ENCODE measurements at regions not wholly inside any gene's neighbourhood (a gene's known extent, or its start where the extent isn't known, plus 50 kb on each side); places are given as distances from the start of the nearest gene placed in this dataset.
A peak's percentile ranks its signal among the peaks of the same experiment; 100 is the strongest.

DNA sequence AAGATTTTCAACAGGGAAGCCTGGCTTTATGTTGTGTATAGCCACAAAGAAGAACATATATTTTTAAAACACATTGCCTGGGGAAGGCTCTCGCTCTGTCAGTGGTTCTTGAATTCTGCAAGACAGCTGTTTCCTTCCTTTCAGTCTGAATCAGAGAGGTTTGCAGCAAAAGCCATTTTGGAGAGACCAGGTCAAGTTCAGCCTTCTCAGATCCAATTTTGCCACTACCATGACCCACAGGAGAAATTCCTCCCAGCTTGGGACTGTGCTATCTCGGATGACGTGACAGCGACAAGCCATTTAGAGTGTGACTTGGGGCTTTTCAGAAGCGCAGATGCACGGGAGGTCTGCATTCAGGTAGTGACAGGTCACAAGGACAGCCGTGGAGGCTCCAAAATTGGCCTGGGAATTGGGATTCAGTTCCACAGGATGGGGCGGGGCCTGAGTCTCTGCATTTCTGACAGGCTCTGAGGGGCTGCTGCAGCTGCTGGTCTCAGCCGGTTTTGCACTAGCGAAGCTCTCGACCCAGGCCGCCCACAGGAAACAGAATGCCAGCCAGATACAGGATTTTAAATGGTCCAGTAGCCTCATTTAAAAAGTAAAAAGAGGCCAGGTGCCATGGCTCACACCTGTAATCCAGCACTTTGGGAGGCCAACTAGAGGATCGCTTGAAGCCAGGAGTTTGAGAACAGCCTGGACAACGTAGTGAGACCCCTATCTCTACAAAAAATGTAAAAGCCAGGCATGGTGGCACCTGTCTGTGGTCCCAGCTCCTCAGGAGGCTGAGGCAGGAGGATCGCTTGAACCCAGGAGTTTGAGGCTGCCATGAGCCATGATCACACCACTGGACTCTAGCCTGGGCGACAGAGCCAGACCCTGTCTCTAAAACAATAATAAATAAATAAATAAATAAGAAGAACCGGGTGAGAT is 196.6 kb upstream of the CIBAR2 start:
- no peaks in the 10 kb centered on the region for H3K9me3 Mint-ChIP-seq
- H3K4me1 Mint-ChIP-seq (ENCODE audit: low read depth) = peaks cover 54% of the 10 kb centered on the region
- H3K4me3 Mint-ChIP-seq = peak overlapping the region; percentile 32 to 54
- H3K36me3 Mint-ChIP-seq (ENCODE audit: insufficient read depth in 2 of 2) = no peaks in the 10 kb centered on the region
- DNase-seq = no peak
- H3K27me3 Mint-ChIP-seq (ENCODE audit: low read depth) = no peaks in the 10 kb centered on the region
- no peak for ATAC-seq (replicated peaks in 1 of 2)
- no peak overlapping the region for H3K27ac Mint-ChIP-seq

DNA sequence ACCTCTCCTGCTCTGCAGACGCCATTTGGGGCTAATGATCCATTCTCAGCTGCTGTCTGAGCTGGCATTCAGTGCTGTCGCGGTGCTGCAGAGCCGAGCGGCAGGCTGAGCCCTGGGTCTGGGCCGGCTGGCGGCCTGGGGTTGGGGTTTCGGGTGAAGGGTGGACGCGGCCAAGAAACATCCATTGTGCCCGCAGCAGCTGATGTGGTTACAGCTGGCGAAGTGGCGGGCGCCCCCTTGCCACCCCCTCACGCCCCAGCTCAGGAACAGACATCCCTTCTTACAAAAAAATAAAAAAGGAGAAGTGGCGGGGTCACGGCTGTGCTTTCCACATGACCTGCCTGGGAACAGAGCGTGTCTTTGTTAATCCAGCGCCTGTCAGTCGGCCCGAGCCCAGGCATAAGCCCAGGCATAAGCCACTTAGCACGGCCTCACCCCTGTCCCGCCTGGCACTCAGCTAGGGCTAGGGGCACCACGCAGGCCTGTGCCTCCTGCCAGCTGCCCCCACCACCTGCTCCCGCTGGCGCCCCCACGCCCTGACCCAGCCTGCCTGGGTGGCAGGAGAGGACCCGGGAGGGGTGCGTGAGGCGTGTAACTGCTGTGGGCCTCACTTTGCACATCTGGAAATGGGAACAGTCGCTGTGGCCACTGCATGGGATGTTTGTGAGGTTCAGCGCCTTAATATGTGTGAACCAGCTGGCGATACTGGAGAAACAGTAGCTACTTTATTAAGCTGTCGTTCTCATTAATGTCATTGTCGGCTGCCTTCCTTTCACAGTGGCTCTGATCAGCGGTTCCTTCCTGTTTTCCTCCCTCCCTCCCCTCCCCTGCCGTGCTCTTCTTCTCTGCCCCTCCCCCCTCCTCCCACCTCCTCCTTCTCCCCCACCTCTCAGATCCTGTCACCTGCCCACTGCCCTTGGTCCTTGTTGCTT is 197.7 kb upstream of the CIBAR2 start:
- Mint-ChIP-seq H3K27ac (no peak overlapping the region), H3K36me3 (ENCODE audit: insufficient read depth in 2 of 2) (no peaks in the 10 kb centered on the region), H3K4me3 (peak overlapping the region; percentile 41 to 56), H3K27me3 (ENCODE audit: low read depth) (no peaks in the 10 kb centered on the region), H3K9me3 (no peaks in the 10 kb centered on the region), H3K4me1 (ENCODE audit: low read depth) (peaks cover 45% of the 10 kb centered on the region)
- ATAC-seq (replicated peaks in 1 of 2) (no peak), DNase-seq (peak; percentile 12 to 15)

DNA sequence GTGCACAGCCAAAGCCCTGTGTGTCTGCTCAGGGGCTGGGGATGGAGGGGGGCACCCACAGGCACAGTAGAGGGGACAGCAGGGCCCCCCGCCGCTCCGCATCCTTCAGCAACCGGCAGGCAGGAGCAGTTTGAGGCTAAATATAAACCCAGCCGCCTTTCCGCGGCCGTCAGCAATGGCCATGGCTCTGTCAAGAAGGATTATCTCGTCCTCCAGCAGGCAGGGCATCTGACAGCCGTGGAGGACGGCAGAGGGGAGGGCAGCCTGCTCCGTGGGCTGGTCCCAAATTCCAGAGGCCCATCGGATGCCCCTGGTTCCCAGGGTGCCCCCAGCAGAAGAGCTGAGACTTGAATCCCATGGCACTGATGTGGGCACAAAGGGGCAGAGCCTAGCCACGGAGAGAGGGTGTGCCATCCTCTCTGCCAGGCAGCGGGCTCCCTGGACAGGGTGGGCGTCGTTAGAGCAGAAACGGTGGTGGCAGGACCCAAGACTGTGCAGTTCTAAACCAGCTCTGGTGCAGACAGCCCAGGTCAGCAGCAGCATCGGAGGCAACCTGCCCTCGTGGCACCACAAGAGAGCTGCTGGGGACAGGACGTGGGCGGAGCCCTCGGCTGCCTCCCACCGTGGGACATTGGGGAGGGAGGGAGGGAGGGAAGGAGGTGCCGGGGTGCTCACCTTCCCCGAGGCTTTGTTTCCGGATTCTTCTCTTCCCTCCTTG is 198.8 kb upstream of the CIBAR2 start:
- Mint-ChIP-seq H3K36me3 (ENCODE audit: insufficient read depth in 2 of 2) (no peaks in the 10 kb centered on the region), H3K4me1 (ENCODE audit: low read depth) (peaks cover 34% of the 10 kb centered on the region), H3K27ac (no peak overlapping the region), H3K4me3 (peak overlapping the region in 1 of 2 donors; percentile 32), H3K27me3 (ENCODE audit: low read depth) (no peaks in the 10 kb centered on the region), H3K9me3 (no peaks in the 10 kb centered on the region)
- ATAC-seq (replicated peaks in 1 of 2) (peak; percentile 21 to 32), DNase-seq (peak; percentile 18 to 22)

DNA sequence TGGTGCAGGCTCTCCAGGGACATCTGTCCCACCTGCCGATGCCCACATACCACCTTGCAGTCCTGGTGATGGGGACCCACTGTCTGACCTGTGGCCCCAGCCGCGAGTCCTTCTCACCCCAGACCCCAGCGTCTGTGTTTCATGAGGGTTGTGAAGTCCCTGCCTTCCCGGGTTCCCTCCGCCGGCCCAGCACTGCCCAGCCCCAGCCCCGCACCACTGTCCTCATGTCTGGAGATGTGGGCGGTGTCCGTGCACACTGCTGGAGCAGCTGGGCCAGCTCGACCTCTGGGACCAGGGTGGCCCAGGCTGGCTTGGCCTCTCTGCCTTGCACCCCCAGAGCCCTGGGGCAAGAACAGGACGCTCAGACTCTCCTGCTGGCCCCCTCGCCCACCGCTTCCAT is 199.5 kb upstream of the CIBAR2 start:
- Mint-ChIP-seq H3K4me1 (ENCODE audit: low read depth) (peaks cover 32% of the 10 kb centered on the region), H3K36me3 (ENCODE audit: insufficient read depth in 2 of 2) (no peaks in the 10 kb centered on the region), H3K27me3 (ENCODE audit: low read depth) (no peaks in the 10 kb centered on the region), H3K27ac (no peak overlapping the region), H3K9me3 (no peaks in the 10 kb centered on the region), H3K4me3 (no peak overlapping the region)
- ATAC-seq (replicated peaks in 1 of 2) (no peak), DNase-seq (no peak)

DNA sequence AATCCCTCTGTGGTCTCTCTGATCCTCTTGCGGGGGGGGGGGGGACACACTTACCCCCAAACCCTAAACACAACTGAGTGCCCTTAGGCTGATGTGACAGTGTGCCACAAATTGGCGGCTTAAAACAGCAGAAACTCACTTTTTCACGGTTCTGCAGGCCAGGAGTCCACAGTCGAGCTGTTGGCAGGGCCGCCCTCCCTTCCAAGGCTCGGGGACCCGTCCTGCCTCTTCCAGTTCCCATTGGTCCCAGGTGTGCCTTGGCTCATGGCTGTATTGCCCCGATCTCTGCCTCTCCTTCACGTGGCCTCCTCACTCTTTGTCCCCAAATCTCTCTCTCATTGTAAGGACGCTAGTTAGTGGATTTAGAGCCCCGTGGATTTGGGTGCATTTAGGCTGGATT is 199.9 kb upstream of the CIBAR2 start:
- no peaks in the 10 kb centered on the region for H3K9me3 Mint-ChIP-seq
- peaks cover 30% of the 10 kb centered on the region for H3K4me1 Mint-ChIP-seq (ENCODE audit: low read depth)
- no peak overlapping the region for H3K4me3 Mint-ChIP-seq
- DNase-seq = no peak
- H3K36me3 Mint-ChIP-seq (ENCODE audit: insufficient read depth in 2 of 2) = no peaks in the 10 kb centered on the region
- H3K27me3 Mint-ChIP-seq (ENCODE audit: low read depth) = no peaks in the 10 kb centered on the region
- no peak for ATAC-seq (replicated peaks in 1 of 2)
- H3K27ac Mint-ChIP-seq = no peak overlapping the region

DNA sequence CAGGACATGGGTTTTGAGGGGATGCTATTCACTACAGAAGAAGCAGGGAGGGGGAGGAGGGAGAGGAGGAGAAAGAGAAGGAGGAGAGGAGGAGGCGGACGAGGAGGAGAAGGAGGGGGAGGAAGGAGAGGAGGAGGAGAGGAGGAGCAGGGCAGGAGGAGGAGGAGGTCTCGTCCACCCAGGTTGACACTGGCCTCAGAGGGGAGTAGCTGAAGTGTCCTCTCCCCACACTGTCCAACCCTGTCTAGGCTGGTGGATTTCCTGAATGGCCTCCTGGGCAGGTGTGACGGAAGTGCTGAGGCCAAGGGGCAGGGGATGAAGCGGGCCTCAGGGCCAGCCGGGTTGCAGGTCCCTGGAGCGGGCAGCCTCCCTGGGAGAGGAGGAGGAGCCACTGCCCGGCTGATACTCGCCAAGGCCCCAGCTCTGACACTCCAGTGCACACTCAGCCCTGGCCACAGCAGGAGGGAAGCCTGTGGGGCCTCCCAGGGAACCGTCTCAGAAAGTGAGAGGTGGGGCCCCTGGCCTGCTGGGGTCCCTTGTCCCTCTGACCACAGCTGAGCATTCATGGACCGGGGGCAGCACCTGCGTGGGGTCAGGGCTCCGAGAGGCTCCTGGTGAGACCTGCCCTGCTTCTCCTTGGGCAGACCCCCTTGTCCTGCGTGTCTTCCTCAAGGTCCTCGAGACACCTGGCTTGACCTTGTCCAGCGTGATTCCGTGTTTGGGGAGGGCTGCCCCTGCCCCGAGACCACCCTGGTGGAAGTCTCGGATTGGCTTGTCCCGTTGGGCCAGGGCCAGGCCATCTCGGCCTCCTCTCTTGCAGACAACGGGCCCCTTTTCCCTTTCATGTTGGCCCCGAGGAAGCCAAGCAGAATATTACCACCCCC is 200.6 kb upstream of the CIBAR2 start:
- ATAC-seq (replicated peaks in 1 of 2) (no peak), DNase-seq (no peak)
- Mint-ChIP-seq H3K27ac (no peak overlapping the region), H3K4me1 (ENCODE audit: low read depth) (peaks cover 26% of the 10 kb centered on the region), H3K27me3 (ENCODE audit: low read depth) (no peaks in the 10 kb centered on the region), H3K36me3 (ENCODE audit: insufficient read depth in 2 of 2) (no peaks in the 10 kb centered on the region), H3K9me3 (no peaks in the 10 kb centered on the region), H3K4me3 (no peak overlapping the region)

DNA sequence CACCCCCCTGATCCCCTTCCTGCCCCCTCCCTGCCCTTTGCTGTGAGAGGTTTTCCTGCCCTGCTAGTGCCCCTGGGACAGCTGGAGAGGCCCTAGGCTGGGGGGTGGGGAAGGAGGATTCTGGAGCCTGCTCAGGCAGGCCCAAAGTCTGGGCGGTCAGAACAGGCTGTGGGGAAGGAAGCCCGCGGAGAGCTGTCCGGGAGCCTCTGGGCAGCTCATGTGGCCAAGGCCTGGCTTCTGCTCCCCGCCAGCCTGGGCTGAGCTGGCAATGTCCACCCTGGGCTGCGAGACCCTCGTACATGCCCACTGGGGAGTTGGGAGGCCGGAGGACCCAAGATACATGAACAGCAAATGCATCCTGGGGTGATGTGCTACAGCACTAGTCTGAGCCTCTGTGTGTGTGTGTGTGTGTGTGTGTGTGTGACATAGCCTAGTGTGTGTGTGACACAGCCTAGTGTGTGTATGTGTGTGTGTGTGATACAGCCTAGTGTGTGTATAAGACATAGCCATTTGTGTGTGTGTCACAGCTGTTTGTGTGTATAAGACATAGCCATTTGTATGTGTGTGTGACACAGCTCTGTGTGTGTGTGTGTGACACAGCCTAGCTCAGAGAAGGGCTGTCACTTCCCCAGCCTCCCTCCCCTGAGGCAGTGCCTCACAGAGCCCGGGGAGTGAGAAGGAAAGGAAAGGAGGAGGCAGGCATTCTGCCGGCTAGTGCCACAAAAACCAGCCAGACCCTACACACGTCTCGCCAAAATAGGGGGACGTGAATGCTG is 201.4 kb upstream of the CIBAR2 start:
- Mint-ChIP-seq H3K4me1 (ENCODE audit: low read depth) (peaks cover 17% of the 10 kb centered on the region), H3K4me3 (no peak overlapping the region), H3K9me3 (no peaks in the 10 kb centered on the region), H3K27me3 (ENCODE audit: low read depth) (no peaks in the 10 kb centered on the region), H3K36me3 (ENCODE audit: insufficient read depth in 2 of 2) (no peaks in the 10 kb centered on the region), H3K27ac (no peak overlapping the region)
- no peak for ATAC-seq (replicated peaks in 1 of 2)
- no peak for DNase-seq

DNA sequence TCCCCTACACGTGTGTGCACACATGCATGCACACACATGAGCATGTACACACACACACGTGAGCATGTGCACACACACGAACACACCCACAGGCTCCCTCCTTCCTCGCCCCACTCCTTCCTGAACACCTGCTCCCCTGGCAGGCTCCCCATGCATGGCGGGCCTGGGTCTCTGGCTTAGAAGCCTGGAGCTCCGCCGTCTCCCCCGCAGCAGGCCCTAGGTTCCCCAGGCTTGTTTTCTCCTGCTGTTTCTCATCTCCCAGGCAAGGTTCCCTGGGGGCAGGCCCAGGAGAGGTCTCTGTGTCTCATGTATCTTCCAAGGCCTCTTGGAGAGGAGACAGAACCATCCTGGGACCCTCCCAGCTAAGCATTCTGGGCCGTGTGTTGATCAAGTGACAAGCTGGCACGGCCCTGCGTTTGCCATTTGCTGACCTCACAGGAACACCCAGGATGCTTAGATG is 202.3 kb upstream of the CIBAR2 start:
- H3K4me3 Mint-ChIP-seq = no peak overlapping the region

DNA sequence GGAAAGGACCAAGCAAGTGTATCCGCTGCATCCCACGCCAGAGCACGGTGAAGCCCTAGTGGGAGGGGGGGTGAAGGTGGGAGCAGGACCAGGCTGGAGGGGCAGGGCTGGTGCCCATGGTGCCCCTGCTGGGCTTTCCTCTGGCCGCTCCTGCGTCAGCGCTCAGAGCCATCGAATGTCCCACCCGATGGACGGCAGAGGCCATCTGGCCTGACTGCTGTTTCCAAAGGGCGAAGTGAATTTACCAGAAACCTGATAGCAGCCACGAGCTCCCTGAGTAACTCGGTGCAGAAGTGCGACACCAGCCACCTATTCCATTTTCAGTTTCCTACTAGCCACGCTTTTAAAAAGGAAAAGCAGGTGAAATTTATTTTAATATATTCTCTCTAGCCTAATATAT is 203.6 kb upstream of the CIBAR2 start:
- Mint-ChIP-seq H3K4me3 (no peak overlapping the region), H3K27me3 (ENCODE audit: low read depth) (no peaks in the 10 kb centered on the region), H3K9me3 (no peaks in the 10 kb centered on the region), H3K27ac (no peak overlapping the region), H3K4me1 (ENCODE audit: low read depth) (peaks cover 13% of the 10 kb centered on the region), H3K36me3 (ENCODE audit: insufficient read depth in 2 of 2) (no peaks in the 10 kb centered on the region)
- DNase-seq (no peak), ATAC-seq (replicated peaks in 1 of 2) (no peak)

More for the DNA sequence above, 202.3 kb upstream of the CIBAR2 start:
- Mint-ChIP-seq H3K27ac (no peak overlapping the region), H3K9me3 (no peaks in the 10 kb centered on the region), H3K36me3 (ENCODE audit: insufficient read depth in 2 of 2) (no peaks in the 10 kb centered on the region), H3K27me3 (ENCODE audit: low read depth) (no peaks in the 10 kb centered on the region), H3K4me1 (ENCODE audit: low read depth) (peaks cover 14% of the 10 kb centered on the region)
- ATAC-seq (replicated peaks in 1 of 2) (no peak), DNase-seq (no peak)

DNA sequence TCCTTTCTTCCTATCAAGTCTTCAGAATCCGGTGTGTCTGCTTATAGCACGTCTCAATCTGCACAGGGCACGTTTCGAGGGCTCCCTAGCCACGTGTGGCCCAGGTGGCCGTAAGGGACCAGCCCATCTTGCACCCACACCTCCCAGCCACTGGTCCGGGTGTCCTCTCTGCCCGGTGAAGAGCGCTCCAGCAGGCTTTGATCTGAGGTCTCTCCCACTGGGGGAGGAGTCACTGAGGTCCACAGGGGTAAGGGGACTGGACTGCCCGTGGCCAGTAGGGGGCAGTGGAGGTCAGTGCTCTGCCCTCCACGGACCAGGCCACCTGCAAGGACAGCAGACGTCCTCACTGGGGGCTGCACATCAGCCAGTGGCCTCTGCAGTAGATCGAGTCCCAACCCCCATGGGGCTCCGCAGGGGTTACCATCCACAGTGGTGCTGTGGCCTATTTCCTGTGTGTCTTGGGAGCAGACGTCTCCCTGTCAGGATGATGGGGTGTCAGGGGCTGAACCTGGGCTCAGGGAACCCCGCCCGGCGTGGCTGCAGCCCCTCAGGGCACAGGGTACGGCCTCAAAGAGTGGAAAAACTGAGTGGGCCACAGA is 204.1 kb upstream of the CIBAR2 start:
- H3K9me3 Mint-ChIP-seq = no peaks in the 10 kb centered on the region
- no peak overlapping the region for H3K4me3 Mint-ChIP-seq
- no peaks in the 10 kb centered on the region for H3K36me3 Mint-ChIP-seq (ENCODE audit: insufficient read depth in 2 of 2)
- ATAC-seq (replicated peaks in 1 of 2) (peak; percentile 81 to 87), DNase-seq (peak; percentile 65 to 68)
- no peak overlapping the region for H3K27ac Mint-ChIP-seq
- peaks cover 8% of the 10 kb centered on the region for H3K4me1 Mint-ChIP-seq (ENCODE audit: low read depth)
- H3K27me3 Mint-ChIP-seq (ENCODE audit: low read depth) = no peaks in the 10 kb centered on the region

DNA sequence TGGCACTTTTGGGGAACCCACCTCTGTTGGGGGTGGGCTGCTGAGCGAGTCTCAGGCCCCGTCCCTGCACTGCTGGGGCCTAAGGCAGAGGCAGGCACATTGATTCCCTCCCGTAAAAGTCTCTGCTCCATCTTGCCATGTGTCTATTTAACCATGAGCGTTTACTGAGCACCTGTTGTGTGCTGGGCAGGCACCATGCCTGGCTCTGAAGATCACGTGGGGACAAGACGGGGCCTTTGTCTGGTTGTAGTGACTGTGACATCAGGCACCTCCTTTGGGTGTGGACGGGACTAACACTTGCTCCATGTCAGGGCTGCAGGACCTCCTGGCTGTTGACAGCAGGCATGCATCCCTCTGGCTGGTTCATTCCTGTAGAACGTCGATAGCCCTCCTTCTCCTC is 204.7 kb upstream of the CIBAR2 start:
- no peak overlapping the region for H3K27ac Mint-ChIP-seq
- peaks cover 5% of the 10 kb centered on the region for H3K4me1 Mint-ChIP-seq (ENCODE audit: low read depth)
- H3K36me3 Mint-ChIP-seq (ENCODE audit: insufficient read depth in 2 of 2) = no peaks in the 10 kb centered on the region
- ATAC-seq (replicated peaks in 1 of 2) (no peak), DNase-seq (no peak)
- no peaks in the 10 kb centered on the region for H3K9me3 Mint-ChIP-seq
- H3K4me3 Mint-ChIP-seq = no peak overlapping the region
- H3K27me3 Mint-ChIP-seq (ENCODE audit: low read depth) = no peaks in the 10 kb centered on the region

Data from activated T-cell treated with anti-CD3 and anti-CD28 coated beads, Interleukin-2, amount 50 U/mL, for 72 hours (primary cell).